K562 (cell line): ENCODE measurements at regions not wholly inside any gene's neighbourhood (a gene's known extent, or its start where the extent isn't known, plus 50 kb on each side); places are given as distances from the start of the nearest gene placed in this dataset.

Source experiments
- ATAC-seq: fragments of 200-7000 bp; cut with Tn5 transposase; 3 replicates; pipeline ENCODE4 v1.9.1; 2020; ENCODE audit warnings: moderate library complexity
- BruUV-seq: library from RNA; stranded (reverse); fragments of 400-500 nt; replicated peaks from 2 replicates; lab custom pipeline; 2021; lab: Mats Ljungman, UMichigan
- CTCF ChIA-PET: fragments of 300-600 bp; formaldehyde crosslinking; extraction: SDS; loops from one replicate; lab custom pipeline; 2021; ENCODE audit warnings: low intra/inter-chr PET ratio; lab: Yijun Ruan, JAX
- POLR2A ChIA-PET: fragments of 300-600, 350-650 bp; sonication (Branson Sonifier 250); formaldehyde crosslinking; extraction: SDS; loops from one replicate; lab custom pipeline; 2021; ENCODE audit warnings: antibody characterized with exemption, inconsistent platforms; lab: Yijun Ruan, JAX
- DNase-seq, 4 experiments: peaks; one replicate each; pipeline versions ENCODE4 v3.0.0 to v3.0.0-alpha.2; 2011 to 2018; ENCODE audit warnings: low spot score in 3 of 4, mixed read lengths in 3 of 4; ENCODE audit errors: extremely low read depth in 1 of 4
- FAIRE-seq: peaks from 2 replicates; lab custom pipeline; 2011; peaks lifted over from hg19 to GRCh38; lab: Jason Lieb, UNC
- H2AFZ ChIP-seq: 2 replicates; pipeline ENCODE4 v1.6.0; 2011; ENCODE audit warnings: low read depth, low read length, control low read depth, inconsistent platforms
- H3K27ac ChIP-seq: fragments of 200-600 bp; 3 replicates; pipeline ENCODE4 v1.8.0; 2011; ENCODE audit warnings: low read depth, mild to moderate bottlenecking, control low read depth, inconsistent platforms, low read length, moderate library complexity, mixed read lengths; ENCODE audit errors: extremely low read depth
- H3K27me3 ChIP-seq, 2 experiments: fragments of 300-600 bp in 1 of 2; 2 replicates in 1 of 2; 3 replicates in 1 of 2; pipeline versions ENCODE4 v1.6.0 to v1.8.0; 2011; ENCODE audit warnings: inconsistent platforms in 2 of 2, low read length in 2 of 2, mild to moderate bottlenecking in 1 of 2, mixed read lengths in 1 of 2, moderate library complexity in 1 of 2; ENCODE audit not compliant: control insufficient read depth in 2 of 2, insufficient read depth in 2 of 2
- H3K36me3 ChIP-seq: fragments of 300-600 bp; 3 replicates; pipeline ENCODE4 v1.8.0; 2011; ENCODE audit warnings: mild to moderate bottlenecking, low read length, inconsistent platforms; ENCODE audit not compliant: control insufficient read depth, insufficient read depth
- H3K4me1 ChIP-seq, 2 experiments: fragments of 200-600 bp in 1 of 2; replicated peaks in 1 of 2; 2 replicates in 1 of 2; 3 replicates in 1 of 2; pipeline versions ENCODE4 v1.5.1 to v1.8.0; 2011; ENCODE audit warnings: inconsistent platforms in 2 of 2, low read length in 2 of 2, mild to moderate bottlenecking in 1 of 2, mixed read lengths in 1 of 2, moderate library complexity in 1 of 2; ENCODE audit not compliant: control insufficient read depth in 2 of 2, insufficient read depth in 2 of 2
- H3K4me2 ChIP-seq: 2 replicates; pipeline ENCODE4 v1.6.1; 2011; ENCODE audit warnings: low read length, control low read depth, inconsistent platforms, mixed read lengths; ENCODE audit not compliant: insufficient read depth
- H3K4me3 ChIP-seq: fragments of 200-600 bp; sonication (generic), shearing (Covaris generic); 2 replicates; pipeline ENCODE4 v1.5.1; 2016; ENCODE audit warnings: control low read depth, inconsistent platforms
- H3K79me2 ChIP-seq: fragments of 200-600 bp; 3 replicates; pipeline ENCODE4 v1.8.0; 2011; ENCODE audit warnings: low read length, inconsistent platforms; ENCODE audit not compliant: control insufficient read depth, insufficient read depth
- H3K9ac ChIP-seq, 2 experiments: 2 replicates each; pipeline versions ENCODE4 v1.6.0 to v1.6.1; 2011; ENCODE audit warnings: low read depth in 2 of 2, low read length in 2 of 2, control low read depth in 1 of 2, inconsistent platforms in 1 of 2, mild to moderate bottlenecking in 1 of 2, mixed read lengths in 1 of 2; ENCODE audit not compliant: insufficient read depth in 1 of 2
- H3K9me1 ChIP-seq: one replicate; pipeline ENCODE4 v1.6.0; 2011; ENCODE audit warnings: inconsistent platforms, mild to moderate bottlenecking, low read length, moderate library complexity; ENCODE audit not compliant: control insufficient read depth, insufficient read depth
- H3K9me3 ChIP-seq: replicated peaks from 2 replicates; pipeline ENCODE4 v1.5.1; 2011; ENCODE audit warnings: low read depth, low read length, inconsistent platforms; ENCODE audit not compliant: control insufficient read depth, insufficient read depth
- H4K20me1 ChIP-seq: replicated peaks from 2 replicates; pipeline ENCODE4 v1.6.1; 2011; ENCODE audit warnings: low read length, inconsistent platforms, mixed read lengths; ENCODE audit not compliant: control insufficient read depth, insufficient read depth
- BCLAF1 ChIP-seq, 2 experiments: fragments of 450-650 bp in 1 of 2; IDR thresholded peaks; 2 replicates each; pipeline ENCODE4 v1.6.1; 2011 to 2017; ENCODE audit warnings: low read depth in 2 of 2, antibody characterized with exemption in 1 of 2, borderline replicate concordance in 1 of 2, low read length in 1 of 2, mild to moderate bottlenecking in 1 of 2, mixed read lengths in 1 of 2; ENCODE audit not compliant: control insufficient read depth in 1 of 2
- CTCF ChIP-seq, 3 experiments: IDR thresholded peaks in 2 of 3; conservative IDR thresholded peaks in 1 of 3; 2 replicates each; pipeline ENCODE4 v1.5.1; 2011 to 2012; ENCODE audit warnings: low read length in 3 of 3, mild to moderate bottlenecking in 3 of 3, control low read depth in 2 of 3, improper control_type of control experiment in 1 of 3, inconsistent platforms in 1 of 3, low read depth in 1 of 3, mixed read lengths in 1 of 3, moderate library complexity in 1 of 3; ENCODE audit not compliant: insufficient read depth in 2 of 3
- HES1 ChIP-seq: fragments of 450-650 bp; IDR thresholded peaks from 2 replicates; pipeline ENCODE4 v1.6.1; 2016; ENCODE audit warnings: low read depth, mild to moderate bottlenecking, moderate library complexity
- MAFG ChIP-seq: fragments of 450-650 bp; conservative IDR thresholded peaks from 2 replicates; pipeline ENCODE4 v1.6.1; 2016; ENCODE audit warnings: missing genetic modification characterization, missing compliant biosample characterization
- NR2F6 ChIP-seq: fragments of 450-650 bp; formaldehyde crosslinking; IDR thresholded peaks from 2 replicates; pipeline ENCODE4 v1.4.0; 2020; ENCODE audit warnings: mild to moderate bottlenecking
- POU5F1 ChIP-seq: fragments of 150-350 bp; IDR thresholded peaks from 2 replicates; pipeline ENCODE4 v1.6.1; 2014; ENCODE audit warnings: borderline replicate concordance, low read length, low read depth, mild to moderate bottlenecking; ENCODE audit not compliant: partially characterized antibody
- RAD21 ChIP-seq, 2 experiments: fragments of 250-450 bp in 1 of 2; fragments of 450-650 bp in 1 of 2; sonication (Bioruptor Pico) in 1 of 2; formaldehyde crosslinking in 1 of 2; IDR thresholded peaks in 1 of 2; conservative IDR thresholded peaks in 1 of 2; 2 replicates each; pipeline versions ENCODE4 v1.4.0 to v1.8.0; 2020 to 2022; ENCODE audit warnings: mild to moderate bottlenecking in 2 of 2, moderate library complexity in 1 of 2
- RFX5 ChIP-seq: IDR thresholded peaks from 2 replicates; pipeline ENCODE4 v1.6.1; 2011; ENCODE audit warnings: low read depth, mild to moderate bottlenecking, improper control_type of control experiment, low read length
- SFPQ ChIP-seq: fragments of 200-400 bp; formaldehyde crosslinking; IDR thresholded peaks from 2 replicates; pipeline ENCODE4 v1.6.1; 2017; ENCODE audit warnings: mild to moderate bottlenecking, low read depth, low read length, moderate library complexity
- SMAD4 ChIP-seq: fragments of 250-450 bp; sonication (Bioruptor Pico); conservative IDR thresholded peaks from 2 replicates; pipeline ENCODE4 v1.8.0; 2021; ENCODE audit warnings: inconsistent platforms, mild to moderate bottlenecking, moderate library complexity
- SOX6 ChIP-seq: fragments of 450-650 bp; IDR thresholded peaks from 2 replicates; pipeline ENCODE4 v1.6.1; 2014; ENCODE audit warnings: mild to moderate bottlenecking
- SRSF3 ChIP-seq: fragments of 200-400 bp; formaldehyde crosslinking; IDR thresholded peaks from 2 replicates; pipeline ENCODE4 v1.6.1; 2016; ENCODE audit warnings: mild to moderate bottlenecking, low read length, moderate library complexity; ENCODE audit not compliant: insufficient read depth
- TAF15 ChIP-seq: fragments of 200-400 bp; formaldehyde crosslinking; IDR thresholded peaks from 2 replicates; pipeline ENCODE4 v1.6.1; 2017; ENCODE audit warnings: mild to moderate bottlenecking, low read depth, low read length, moderate library complexity
- ZNF699 ChIP-seq: fragments of 250-450 bp; sonication (Bioruptor Pico); IDR thresholded peaks from 2 replicates; pipeline ENCODE4 v1.8.0; 2021; ENCODE audit warnings: mild to moderate bottlenecking, moderate library complexity; ENCODE audit not compliant: insufficient replicate concordance
- WGBS: fragments of 100-300 bp; shearing (Covaris generic); methylation state at CpG from one replicate; pipeline ENCODE4 v1.1.6; 2016; ENCODE audit warnings: low coverage, mixed read lengths; ENCODE audit not compliant: insufficient coverage; ENCODE audit errors: missing lambda C conversion rate; 5-methylcytosine and 5-hydroxymethylcytosine counted together
- in situ Hi-C: fragments of 300-500 bp; cut with MboI; formaldehyde crosslinking; loops from 4 replicates; pipeline ENCODE4 v1.15.0; 2018; ENCODE audit warnings: inconsistent platforms, mixed read lengths
- intact Hi-C: fragments of 100-400 bp; cut with micrococcal nuclease; formaldehyde crosslinking; loops from 2 replicates; pipeline ENCODE4 v1.14.2; 2022

- no peak for DNase-seq
- WGBS = 2% methylated on average over 5 of the region's 5 CpGs
- no peak for FAIRE-seq
- peaks cover 4 to 14% of the 10 kb centered on the region in 2 experiments; a peak in 2 of 5 replicates for H3K27me3 ChIP-seq
- H3K4me2 ChIP-seq = no peak overlapping the region
- H3K36me3 ChIP-seq = no peaks in the 10 kb centered on the region
- TF ChIP-seq RFX5 (no peak), SMAD4 (CRISPR knock-in tag) (no peak), SRSF3 (no peak), HES1 (no peak), NR2F6 (CRISPR knock-in tag) (no peak), CTCF (IDR thresholded peaks at IDR 0.05 in 2 of 3, conservative IDR thresholded peaks at IDR 0.05 in 1 of 3; ENCODE audit: insufficient read depth in 2 of 3, low read depth in 1 of 3, low read length in 3 of 3) (peak in 1 of 3 experiments; percentile 21; a peak in 3 of 6 replicates), MAFG (no peak), TAF15 (no peak), RAD21 (CRISPR knock-in tag; conservative IDR thresholded peaks at IDR 0.05 in 1 of 2, IDR thresholded peaks at IDR 0.05 in 1 of 2) (peak; percentile 10 to 40; a peak in 2 of 4 replicates), SFPQ (no peak), SOX6 (no peak), POU5F1 (no peak), BCLAF1 (IDR thresholded peaks at IDR 0.05; ENCODE audit: borderline replicate concordance in 1 of 2, control insufficient read depth in 1 of 2, low read depth in 2 of 2, low read length in 1 of 2) (no peak), ZNF699 (CRISPR knock-in tag) (no peak)
- no peak overlapping the region for H3K4me3 ChIP-seq
- in situ Hi-C loops = loop anchor here (25.0 kb wide), 1 partner anchor 822 kb away; no protein-coding TSS in a partner anchor
- 0 out of 3 replicates have a peak, but pooled peaks have one; percentile 22 for ATAC-seq
- no TSS peak for BruUV-seq
- CTCF ChIA-PET = no interaction called here
- no peak overlapping the region for H3K27ac ChIP-seq
- H3K4me1 ChIP-seq = no peaks in the 10 kb centered on the region; a peak in 1 of 5 replicates
- H3K79me2 ChIP-seq = no peaks in the 10 kb centered on the region
- intact Hi-C loops = loop anchor here (2.0 to 10.0 kb wide), 3 partner anchors 157 to 835 kb away; no protein-coding TSS in a partner anchor
- POLR2A ChIA-PET = no interaction called here
- H3K9me3 ChIP-seq = no peaks in the 10 kb centered on the region
- no peak overlapping the region for H3K9ac ChIP-seq
- no peaks in the 10 kb centered on the region for H4K20me1 ChIP-seq
- H2AFZ ChIP-seq = no peak overlapping the region
- no peaks in the 10 kb centered on the region for H3K9me1 ChIP-seq
Observed at GRCh38 chr5:79859588-79859987, 131.5 kb downstream of the MTX3 start.
